Testis (tissue), 2 donors: ENCODE measurements at regions not wholly inside any gene's neighbourhood (a gene's known extent, or its start where the extent isn't known, plus 50 kb on each side); places are given as distances from the start of the nearest gene placed in this dataset.

Experiments used
- DNase-seq: peaks from one replicate; pipeline ENCODE4 v3.0.0-alpha.2; 2019
- H3K27ac ChIP-seq, 2 donors: fragments of 200-600 bp; sonication (generic); one replicate each; pipeline ENCODE4 v1.5.1; 2019
- H3K27me3 ChIP-seq: fragments of 200-600 bp; sonication (generic); one replicate; pipeline ENCODE4 v1.5.1; 2019
- H3K36me3 ChIP-seq: fragments of 200-600 bp; sonication (generic); one replicate; pipeline ENCODE4 v1.5.1; 2017; ENCODE audit warnings: low read depth; ENCODE audit errors: missing control alignments
- H3K4me1 ChIP-seq: fragments of 200-600 bp; sonication (generic); one replicate; pipeline ENCODE4 v1.5.1; 2019
- H3K4me3 ChIP-seq, 2 donors: fragments of 200-600 bp; sonication (generic); one replicate each; pipeline ENCODE4 v1.5.1; 2017 to 2019
- H3K9me3 ChIP-seq: fragments of 200-600 bp; sonication (generic); one replicate; pipeline ENCODE4 v1.5.1; 2017
- CTCF ChIP-seq, 3 experiments: fragments of 450-650 bp in 2 of 3; fragments of 200-600 bp in 1 of 3; sonication (generic) in 1 of 3; IDR thresholded peaks; one replicate each; pipeline ENCODE4 v1.5.1; 2016 to 2019; ENCODE audit warnings: antibody characterized with exemption in 3 of 3, mild to moderate bottlenecking in 2 of 3, moderate library complexity in 1 of 3
- POLR2A ChIP-seq: fragments of 450-650 bp; IDR thresholded peaks from one replicate; pipeline ENCODE4 v1.6.1; 2017; ENCODE audit warnings: antibody characterized with exemption, mild to moderate bottlenecking, moderate library complexity
- WGBS, 2 donors: methylation state at CpG; one replicate each; pipeline ENCODE4 v1.1.5; 2018; 5-methylcytosine and 5-hydroxymethylcytosine counted together
- intact Hi-C: fragments of 100-400 bp; cut with DNase I; formaldehyde crosslinking; loops from one replicate; pipeline ENCODE4 v1.15.1; 2023; ENCODE audit warnings: low total_unique reads

DNA sequence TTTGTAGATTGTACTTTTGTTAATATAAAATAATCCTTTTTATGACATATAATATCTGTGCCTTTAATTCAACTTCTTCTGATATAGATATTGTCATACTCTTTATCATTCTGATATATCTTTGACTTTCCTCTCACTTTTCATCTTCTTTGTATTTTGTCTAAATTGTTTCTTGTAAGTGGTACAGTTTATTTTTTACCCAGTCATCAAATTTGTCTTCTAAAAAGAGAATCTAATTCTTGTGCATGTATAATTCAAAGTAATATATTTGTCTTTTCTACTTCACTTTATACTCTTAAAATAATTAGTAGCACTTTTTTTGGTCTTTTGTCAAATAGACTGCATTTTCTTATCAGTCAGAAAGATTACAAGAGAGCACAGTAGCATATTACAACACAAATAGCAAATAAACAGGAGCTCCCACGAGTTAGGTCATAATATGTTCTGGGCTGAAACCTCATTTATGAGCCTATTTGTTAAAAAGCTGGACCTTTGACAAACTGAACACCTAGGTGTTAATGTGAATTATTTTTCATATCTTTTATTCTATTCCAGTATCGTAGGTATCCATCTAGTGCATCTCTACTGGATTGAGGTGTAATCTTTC is 379.7 kb upstream of the B3GALT2 start:
- intact Hi-C loops: no loop called here
- 70 to 71% methylated on average over 2 of the region's 2 CpGs for WGBS, 2 donors

DNA sequence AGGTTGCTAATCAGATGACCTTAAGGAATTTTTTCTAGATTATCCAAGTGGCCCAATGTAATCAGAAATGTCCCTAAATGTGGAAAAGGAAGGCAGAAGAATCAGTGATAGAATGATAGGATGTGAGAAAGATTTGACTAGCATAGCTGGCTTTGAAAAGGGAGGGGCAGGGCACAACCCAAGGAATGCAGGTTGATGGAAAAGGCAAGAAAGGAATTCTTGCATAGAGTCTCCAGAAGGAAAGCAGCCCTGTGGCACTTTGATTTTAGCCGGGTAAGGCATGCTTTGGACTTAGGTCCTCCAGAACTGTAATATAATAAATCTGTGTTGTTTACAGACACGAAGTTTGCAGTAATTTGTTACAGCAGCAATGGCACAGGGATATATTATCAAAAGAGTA is 375.7 kb upstream of the B3GALT2 start:
- no peaks in the 10 kb centered on the region for H3K4me1 ChIP-seq
- no peaks in the 10 kb centered on the region for H3K9me3 ChIP-seq
- H3K27me3 ChIP-seq: no peaks in the 10 kb centered on the region
- intact Hi-C loops: no loop called here
- H3K36me3 ChIP-seq: no peaks in the 10 kb centered on the region
- 74 to 88% methylated on average over 2 of the region's 2 CpGs for WGBS, 2 donors
- DNase-seq: no peak
- H3K4me3 ChIP-seq: no peak overlapping the region
- no peak overlapping the region for H3K27ac ChIP-seq
- no peak for TF ChIP-seq CTCF (IDR thresholded peaks at IDR 0.05)
- no peak for TF ChIP-seq POLR2A

More for the DNA sequence above, 379.7 kb upstream of the B3GALT2 start:
- no peak for DNase-seq
- no peaks in the 10 kb centered on the region for H3K36me3 ChIP-seq
- no peaks in the 10 kb centered on the region for H3K9me3 ChIP-seq
- TF ChIP-seq CTCF (IDR thresholded peaks at IDR 0.05) (no peak), POLR2A (no peak)
- peaks cover 2% of the 10 kb centered on the region for H3K4me1 ChIP-seq
- H3K27ac ChIP-seq: no peak overlapping the region
- H3K4me3 ChIP-seq: no peak overlapping the region
- H3K27me3 ChIP-seq: no peaks in the 10 kb centered on the region

DNA sequence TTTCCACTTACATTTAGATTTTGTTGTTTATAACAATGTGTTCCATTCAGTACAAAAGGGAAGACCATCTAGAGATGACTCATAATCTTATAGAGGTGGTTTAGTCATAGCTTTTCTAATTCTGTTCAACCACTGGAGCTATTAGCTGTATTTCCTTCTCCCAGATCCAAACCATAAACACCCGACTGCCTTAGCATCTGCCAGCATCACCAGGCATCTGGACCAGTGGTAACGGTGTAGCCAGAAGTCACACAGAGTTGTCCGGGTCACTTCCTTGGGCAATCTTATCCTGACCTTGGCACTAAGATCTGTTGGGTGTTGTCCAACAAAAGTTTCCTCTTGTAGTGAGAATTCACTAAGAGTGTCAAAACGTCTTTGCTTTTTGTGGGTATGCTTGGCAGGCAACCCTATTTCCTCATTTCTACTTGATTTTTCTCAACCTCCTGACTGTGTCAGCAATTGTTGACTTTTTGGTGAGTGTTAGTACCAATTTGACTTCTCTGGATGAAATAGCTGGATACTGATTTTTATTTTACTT is 372.1 kb upstream of the B3GALT2 start:
- 30 to 59% methylated on average over 4 of the region's 4 CpGs for WGBS, 2 donors
- no peak overlapping the region for H3K27ac ChIP-seq
- peak; percentile 19 for DNase-seq
- no peaks in the 10 kb centered on the region for H3K36me3 ChIP-seq
- no peak overlapping the region for H3K4me3 ChIP-seq
- no peaks in the 10 kb centered on the region for H3K4me1 ChIP-seq
- H3K9me3 ChIP-seq: no peaks in the 10 kb centered on the region
- TF ChIP-seq CTCF (IDR thresholded peaks at IDR 0.05) (no peak), POLR2A (no peak)
- intact Hi-C loops: no loop called here
- H3K27me3 ChIP-seq: no peaks in the 10 kb centered on the region

DNA sequence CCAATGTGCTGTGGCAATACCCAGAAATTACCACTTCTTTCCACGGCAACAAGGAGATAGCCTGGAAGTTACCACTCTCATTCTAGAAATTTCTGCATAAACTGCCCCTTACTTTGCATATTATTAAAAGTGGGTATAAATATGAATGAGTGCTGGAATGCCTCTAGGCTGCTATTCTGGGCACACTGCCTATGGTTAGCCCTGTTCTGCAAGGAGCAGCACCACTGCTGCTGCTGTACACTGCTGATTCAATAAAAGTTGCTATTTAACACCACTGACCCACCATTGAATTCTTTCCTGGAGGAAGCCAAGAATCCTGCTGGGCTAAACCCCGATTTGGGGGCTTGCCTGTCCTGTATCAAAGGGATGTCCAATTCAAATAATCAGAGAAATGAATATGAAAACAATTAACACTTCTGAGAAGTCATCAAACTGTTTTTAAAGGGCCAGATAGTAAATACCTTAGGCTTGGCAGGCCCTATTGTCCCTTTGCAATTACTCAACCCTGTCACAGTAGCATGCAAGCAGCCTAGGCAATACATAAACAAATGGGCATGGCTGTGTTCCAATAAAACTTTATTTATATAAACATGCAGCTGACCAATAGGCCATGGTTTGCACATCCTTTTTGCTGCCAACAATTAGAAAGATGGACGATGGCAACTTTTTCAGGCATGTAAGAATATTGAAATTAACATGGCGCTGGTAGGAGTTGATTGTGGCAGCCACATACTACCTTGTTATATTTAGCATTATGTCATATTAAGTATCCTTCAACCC is 369.4 kb upstream of the B3GALT2 start:
- H3K4me1 ChIP-seq: no peaks in the 10 kb centered on the region
- 79 to 82% methylated on average over 4 of the region's 4 CpGs for WGBS, 2 donors
- TF ChIP-seq CTCF (IDR thresholded peaks at IDR 0.05): no peak
- no peak for TF ChIP-seq POLR2A
- H3K36me3 ChIP-seq: no peaks in the 10 kb centered on the region
- DNase-seq: no peak
- H3K9me3 ChIP-seq: no peaks in the 10 kb centered on the region
- H3K4me3 ChIP-seq: no peak overlapping the region
- no peaks in the 10 kb centered on the region for H3K27me3 ChIP-seq
- no peak overlapping the region for H3K27ac ChIP-seq
- intact Hi-C loops: no loop called here
